ENCODE measurements at regions not wholly inside any gene's neighbourhood (a gene's known extent, or its start where the extent isn't known, plus 50 kb on each side); places are given as distances from the start of the nearest gene placed in this dataset.

GRCh38 chr14:75372260-75372659, 55.6 kb upstream of the JDP2 start:
- no peak for DNase-seq

- no peak for DNase-seq
These were observed 54.7 kb upstream of the JDP2 start for GRCh38 chr14:75373133-75373532.

- no peak for DNase-seq
These were observed 54.2 kb upstream of the JDP2 start for GRCh38 chr14:75373616-75374015.

- DNase-seq: no peak
These were observed 52.9 kb upstream of the JDP2 start for GRCh38 chr14:75374911-75375310.

- DNase-seq: no peak
These were observed 51.8 kb upstream of the JDP2 start for GRCh38 chr14:75375983-75376382.
